OCI-LY1 (cell line): ENCODE measurements at regions not wholly inside any gene's neighbourhood (a gene's known extent, or its start where the extent isn't known, plus 50 kb on each side); places are given as distances from the start of the nearest gene placed in this dataset.

Source experiments
- EZH2 ChIP-seq: fragments of 200-600 bp; sonication (generic), shearing (Covaris generic); IDR thresholded peaks from 2 replicates; pipeline ENCODE4 v1.8.0; 2017; ENCODE audit warnings: borderline replicate concordance, mixed run types, mild to moderate bottlenecking, antibody characterized with exemption, low read length, moderate library complexity, mixed read lengths
- TF ChIP-seq, protein P1 (sequence below): fragments of 200-600 bp; sonication (generic), shearing (Covaris generic); IDR thresholded peaks from 2 replicates; pipeline ENCODE4 v1.5.1; 2017; ENCODE audit warnings: mild to moderate bottlenecking, antibody characterized with exemption, low read length, moderate library complexity, mixed read lengths

DNA sequence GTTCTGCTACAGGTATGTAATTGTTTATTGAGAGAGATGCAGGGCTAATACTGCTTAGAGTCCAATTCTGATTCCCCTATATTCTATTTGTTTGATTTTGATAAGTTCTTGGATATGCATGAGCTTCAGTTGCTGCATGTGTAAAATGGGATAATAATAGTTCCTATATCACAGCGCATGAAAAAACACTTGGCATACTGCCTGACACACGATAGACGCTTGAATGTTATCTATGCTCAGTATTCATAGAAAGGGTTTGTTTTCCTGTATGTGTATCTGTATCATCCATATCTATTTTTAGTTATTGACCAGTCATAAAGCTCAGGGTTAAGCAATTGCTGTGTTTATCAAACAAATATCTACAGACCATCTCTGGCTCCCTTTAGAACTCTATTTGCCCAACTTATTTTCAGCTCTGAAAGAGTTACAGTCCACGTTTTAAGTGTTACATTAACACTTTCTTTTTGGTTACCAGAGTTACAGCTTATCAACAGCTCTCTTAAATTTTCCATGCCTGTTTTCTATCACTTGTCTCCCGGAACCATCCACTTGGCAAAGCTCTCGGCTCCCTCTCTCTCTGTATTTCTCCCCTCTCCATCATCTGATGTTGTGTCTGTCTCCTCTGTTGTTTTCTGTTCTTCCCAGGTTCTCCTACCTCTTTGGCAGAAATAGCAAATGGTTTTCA lies 334.8 kb downstream of the CBLN1 start:
- TF ChIP-seq, protein P1, sequence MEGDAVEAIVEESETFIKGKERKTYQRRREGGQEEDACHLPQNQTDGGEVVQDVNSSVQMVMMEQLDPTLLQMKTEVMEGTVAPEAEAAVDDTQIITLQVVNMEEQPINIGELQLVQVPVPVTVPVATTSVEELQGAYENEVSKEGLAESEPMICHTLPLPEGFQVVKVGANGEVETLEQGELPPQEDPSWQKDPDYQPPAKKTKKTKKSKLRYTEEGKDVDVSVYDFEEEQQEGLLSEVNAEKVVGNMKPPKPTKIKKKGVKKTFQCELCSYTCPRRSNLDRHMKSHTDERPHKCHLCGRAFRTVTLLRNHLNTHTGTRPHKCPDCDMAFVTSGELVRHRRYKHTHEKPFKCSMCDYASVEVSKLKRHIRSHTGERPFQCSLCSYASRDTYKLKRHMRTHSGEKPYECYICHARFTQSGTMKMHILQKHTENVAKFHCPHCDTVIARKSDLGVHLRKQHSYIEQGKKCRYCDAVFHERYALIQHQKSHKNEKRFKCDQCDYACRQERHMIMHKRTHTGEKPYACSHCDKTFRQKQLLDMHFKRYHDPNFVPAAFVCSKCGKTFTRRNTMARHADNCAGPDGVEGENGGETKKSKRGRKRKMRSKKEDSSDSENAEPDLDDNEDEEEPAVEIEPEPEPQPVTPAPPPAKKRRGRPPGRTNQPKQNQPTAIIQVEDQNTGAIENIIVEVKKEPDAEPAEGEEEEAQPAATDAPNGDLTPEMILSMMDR: no peak
- TF ChIP-seq EZH2: no peak
